ENCODE measurements at regions not wholly inside any gene's neighbourhood (a gene's known extent, or its start where the extent isn't known, plus 50 kb on each side); places are given as distances from the start of the nearest gene placed in this dataset.

DNA sequence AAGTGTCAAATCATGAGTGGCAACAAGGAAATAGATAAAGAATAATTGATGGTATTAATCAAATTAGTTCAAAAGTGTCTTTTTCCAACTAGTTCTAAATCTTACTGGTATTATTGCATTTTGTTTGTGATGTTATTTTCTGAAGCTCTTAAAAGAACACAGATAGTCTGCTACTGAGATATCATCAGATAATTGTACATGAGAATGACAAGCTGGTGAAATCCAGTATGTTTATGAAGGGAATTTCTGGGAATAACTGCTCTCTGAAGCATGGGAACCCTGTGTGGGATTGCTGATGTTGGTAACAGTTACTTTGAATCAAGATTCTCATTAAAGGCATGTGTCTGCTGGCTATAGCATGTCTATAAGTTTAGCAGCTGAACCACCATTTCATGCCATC, 190.3 kb upstream of the CDIN1 start:
- DNase-seq (ENCODE audit: low read depth in 3 of 3, low spot score in 1 of 3), result no peak

DNA sequence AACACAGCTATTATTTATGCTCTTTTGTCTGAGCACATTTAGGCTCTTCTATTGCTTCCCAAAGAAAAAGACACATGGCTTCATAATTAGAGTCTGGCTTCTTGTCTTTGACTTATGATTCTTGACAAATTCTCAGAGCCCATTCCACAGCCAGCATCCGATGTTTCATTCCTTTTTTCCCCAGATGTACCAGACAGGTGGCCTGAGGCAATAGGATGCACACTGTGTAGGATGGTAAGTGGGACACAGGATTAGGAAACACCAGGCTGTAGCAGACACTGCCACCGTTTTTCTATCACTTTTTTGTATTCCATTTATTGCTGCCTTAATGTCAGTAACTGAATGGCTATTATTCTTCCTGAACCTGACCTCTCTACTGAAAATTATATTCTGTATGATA, 188.9 kb upstream of the CDIN1 start:
- DNase-seq (ENCODE audit: low read depth in 3 of 3, low spot score in 1 of 3), result no peak

DNA sequence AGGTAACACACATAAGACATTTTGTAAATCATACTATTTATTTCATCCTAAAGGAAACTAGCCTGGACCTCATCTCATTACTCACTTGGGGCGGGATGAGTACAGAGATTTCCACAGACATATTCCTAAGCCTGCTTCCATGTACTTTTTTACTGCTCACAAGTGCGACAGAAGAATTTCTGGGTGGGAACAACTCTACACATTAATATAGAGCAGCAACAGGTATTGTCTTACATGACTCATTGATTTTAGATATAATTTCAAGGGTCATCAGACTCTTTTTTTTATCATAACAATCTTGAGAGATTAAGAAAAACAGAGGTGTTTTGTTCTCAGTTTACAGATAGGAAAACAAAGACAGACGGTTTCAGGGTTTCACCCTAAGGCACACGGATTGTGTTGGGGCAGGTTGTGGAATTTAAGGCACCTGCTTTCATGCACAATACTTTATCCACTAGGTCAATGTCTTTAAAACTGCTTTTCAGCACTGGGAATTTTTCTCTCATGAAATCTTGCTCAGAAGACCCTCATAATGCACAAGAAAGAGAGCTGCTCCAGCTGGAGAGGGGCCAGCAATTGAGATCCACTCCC, 186.7 kb upstream of the CDIN1 start:
- no peak for DNase-seq (ENCODE audit: low read depth in 3 of 3, low spot score in 1 of 3)

DNA sequence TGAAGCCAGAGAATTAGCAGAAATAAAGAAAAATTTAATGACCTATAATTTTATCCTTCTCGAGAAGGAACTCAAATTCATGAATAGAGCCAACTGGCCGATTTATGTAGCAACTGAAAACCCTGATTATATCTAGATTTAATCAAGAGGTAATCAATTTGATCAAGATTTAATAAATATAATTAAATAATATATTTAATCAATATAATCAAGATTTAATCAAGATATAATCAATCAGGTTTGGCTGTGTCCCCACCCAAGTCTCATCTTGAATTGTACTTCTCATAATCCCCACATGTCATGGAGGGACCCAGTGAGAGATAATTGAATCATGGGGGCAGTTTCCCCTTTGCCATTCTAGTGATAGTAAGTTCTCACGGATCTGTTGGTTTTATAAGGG, 181.2 kb upstream of the CDIN1 start:
- no peak for DNase-seq (ENCODE audit: low read depth in 3 of 3, low spot score in 1 of 3)

DNA sequence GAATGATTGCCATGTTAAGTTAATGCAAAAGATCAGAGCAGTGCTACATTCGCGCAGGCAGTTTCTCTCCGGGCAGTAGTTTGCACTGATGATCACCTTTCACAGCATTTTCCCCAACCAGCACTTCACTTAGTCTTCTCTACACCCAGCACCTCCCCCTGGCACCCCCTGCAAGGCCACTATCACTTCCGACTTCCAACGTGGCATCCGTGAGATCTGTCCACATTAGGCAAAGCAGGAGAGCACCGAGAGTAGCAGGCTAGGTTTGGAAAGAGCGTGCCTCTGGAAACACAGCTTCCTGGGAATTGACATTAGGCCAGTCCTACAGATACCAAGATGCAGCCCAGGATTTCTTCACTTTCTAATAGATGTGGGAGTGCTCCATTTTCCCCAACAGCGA, 180.2 kb upstream of the CDIN1 start:
- DNase-seq (ENCODE audit: low read depth in 3 of 3, low spot score in 1 of 3), result no peak

DNA sequence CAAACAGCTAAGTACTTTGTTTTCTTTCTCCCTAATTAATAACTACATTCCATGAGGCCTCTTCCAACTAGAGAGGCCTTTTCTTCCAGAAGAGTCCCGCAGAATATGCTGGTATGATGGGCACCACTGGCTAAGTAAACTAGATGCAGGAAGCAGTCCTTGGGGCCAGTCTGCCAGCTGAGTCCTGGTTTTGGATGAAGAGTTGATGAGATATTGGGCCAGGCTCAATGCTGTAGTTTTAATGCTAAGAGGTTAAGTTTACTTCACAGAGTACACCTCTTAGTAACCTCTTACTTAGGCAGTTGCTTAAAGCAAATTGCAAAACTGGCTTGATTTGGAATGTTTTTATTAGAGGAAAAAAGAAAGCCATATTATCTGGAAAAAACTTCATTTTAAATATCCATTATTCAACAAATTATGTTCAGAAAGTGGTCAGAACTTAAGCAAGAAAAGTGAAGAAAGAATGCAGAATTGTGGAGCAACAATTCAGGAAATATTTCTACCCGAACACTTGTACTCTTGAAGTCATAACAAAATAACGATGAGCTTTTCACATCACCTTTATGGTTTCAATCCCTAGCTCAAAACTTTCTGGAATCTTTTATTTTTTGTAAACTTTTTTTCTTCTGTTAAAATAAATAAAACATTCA, 178.4 kb upstream of the CDIN1 start:
- no peak for DNase-seq (ENCODE audit: low read depth in 3 of 3, low spot score in 1 of 3)

DNA sequence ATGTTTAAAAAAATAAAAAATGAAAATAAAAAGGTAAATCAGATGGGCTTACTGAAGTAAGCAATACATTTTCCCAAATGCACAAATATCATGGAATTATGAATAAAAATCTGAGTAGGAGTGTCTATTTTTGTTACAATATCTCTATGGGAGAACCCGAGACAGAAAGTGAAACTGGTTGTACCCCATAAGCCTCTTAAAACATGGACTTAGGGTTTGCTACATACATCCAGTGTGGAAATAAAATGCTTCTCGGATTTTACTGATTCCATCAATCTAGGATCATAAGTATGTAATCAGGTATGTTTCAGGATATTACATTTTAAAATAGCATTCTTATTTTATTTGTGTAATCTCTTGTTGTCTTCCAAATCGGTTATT, 177.8 kb upstream of the CDIN1 start:
- DNase-seq (ENCODE audit: low read depth in 3 of 3, low spot score in 1 of 3), result no peak

DNA sequence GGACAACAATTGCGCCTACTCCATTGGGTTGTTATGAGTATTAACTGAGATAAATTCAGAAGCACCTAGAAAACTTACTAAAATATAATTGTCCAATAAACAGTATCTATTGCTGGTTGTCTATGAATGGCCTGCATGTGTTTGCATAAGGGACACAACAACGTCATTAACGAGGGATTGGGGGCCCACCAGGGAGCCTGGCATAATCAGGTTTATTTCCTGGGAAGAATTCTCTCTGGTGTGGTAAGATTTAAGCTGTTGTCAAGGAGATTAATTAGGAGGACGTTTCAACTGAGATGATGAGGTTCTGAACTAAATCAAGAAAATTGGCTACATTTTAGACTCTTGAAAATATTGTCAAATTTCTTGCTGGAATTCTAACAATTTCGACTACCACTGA, 176.1 kb upstream of the CDIN1 start:
- DNase-seq (ENCODE audit: low read depth in 3 of 3, low spot score in 1 of 3), result no peak

DNA sequence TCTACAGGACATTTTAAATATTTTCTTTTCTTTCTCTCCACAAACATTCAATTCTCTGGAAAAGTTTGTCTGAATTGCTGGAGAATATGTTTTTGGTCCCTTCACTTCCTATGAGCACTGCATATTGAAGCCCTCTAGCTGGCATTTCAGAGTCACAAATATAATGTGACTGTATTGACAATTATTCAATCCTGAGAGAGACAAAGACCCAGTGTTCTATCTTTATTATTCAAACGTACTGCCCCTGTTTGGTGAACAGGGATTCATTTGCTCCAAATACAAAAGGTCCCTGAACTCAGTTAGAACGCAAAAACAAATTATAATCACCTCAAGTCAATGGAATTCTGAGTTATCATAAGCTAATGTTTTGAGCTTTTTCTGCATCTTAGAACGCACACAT, 173.1 kb upstream of the CDIN1 start:
- DNase-seq (ENCODE audit: low read depth in 3 of 3, low spot score in 1 of 3), result no peak

DNA sequence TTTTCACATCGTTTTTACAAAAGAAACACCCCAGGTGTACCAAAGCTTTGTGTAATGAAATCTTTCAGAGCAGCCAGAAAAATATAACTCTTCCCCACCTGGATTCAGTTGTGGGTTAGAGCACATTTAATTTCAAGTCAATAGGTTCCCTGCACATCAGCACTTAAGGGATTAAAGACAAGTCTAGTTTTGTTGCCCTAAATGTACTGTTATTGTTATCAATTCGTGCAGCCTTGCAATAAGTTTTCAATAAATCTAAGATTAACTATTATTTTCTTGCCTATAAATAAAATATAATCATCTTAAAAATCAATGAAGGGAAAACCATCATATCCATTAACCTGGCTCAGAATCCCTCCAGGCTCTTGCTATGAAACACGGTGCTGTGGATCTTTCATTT, 172.5 kb upstream of the CDIN1 start:
- no peak for DNase-seq (ENCODE audit: low read depth in 3 of 3, low spot score in 1 of 3)

DNA sequence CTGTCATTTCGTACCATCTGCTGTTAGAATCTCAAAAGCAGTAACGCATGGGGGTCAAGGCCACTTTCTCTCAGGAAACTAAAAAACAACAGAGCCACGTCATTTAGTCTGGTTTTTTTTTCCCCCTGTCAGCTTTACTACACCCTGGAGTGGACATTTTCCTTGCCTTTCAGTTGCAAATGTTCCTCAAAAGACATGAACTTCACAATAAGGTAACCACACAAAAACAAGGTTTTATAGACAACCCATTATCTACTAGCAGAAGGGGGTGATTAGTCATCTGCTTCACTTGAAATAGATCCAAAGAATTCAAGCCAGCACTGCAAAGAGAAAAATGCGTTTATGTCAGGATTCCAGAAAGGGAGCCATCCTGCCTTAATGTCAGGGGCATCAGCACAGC, 171.8 kb upstream of the CDIN1 start:
- no peak for DNase-seq (ENCODE audit: low read depth in 3 of 3, low spot score in 1 of 3)

DNA sequence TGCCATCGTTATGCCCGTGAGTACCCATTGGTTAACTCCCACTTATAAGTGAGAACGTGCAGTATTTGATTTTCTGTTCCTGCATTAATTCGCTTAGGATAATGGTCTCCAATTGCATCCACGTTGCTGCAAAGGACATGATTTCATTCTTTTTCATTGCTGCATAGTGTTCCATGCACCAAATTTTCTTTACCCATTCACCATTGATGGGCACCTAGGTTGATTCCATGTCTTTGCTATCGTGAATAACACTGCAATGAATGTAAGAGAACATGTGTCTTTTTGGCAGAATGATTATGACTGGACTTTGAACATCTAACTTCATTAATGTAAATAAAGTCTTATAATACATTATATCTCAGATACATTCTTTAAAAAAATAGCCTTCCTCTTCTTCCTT, 169.6 kb upstream of the CDIN1 start:
- DNase-seq (ENCODE audit: low read depth in 3 of 3, low spot score in 1 of 3), result no peak

DNA sequence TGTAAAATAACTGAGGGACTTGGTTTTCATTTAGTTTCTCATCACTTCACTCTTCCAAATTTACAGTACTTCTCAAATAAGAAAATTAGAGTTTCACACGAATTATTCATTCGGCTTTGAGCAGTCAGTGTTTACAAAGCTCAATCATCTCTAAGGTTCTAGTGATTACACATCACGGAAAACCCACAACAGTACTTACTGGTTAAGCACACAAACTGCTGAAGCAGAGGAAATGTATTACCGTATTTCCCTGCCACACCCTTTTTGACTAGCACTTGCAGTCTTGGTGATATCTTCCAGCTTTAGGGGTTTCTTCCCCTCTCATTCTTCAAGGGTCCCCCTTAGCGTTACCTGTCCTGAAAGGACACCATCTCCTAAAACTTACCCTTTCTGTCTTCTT, 164.8 kb upstream of the CDIN1 start:
- no peak for DNase-seq (ENCODE audit: low read depth in 3 of 3, low spot score in 1 of 3)

DNA sequence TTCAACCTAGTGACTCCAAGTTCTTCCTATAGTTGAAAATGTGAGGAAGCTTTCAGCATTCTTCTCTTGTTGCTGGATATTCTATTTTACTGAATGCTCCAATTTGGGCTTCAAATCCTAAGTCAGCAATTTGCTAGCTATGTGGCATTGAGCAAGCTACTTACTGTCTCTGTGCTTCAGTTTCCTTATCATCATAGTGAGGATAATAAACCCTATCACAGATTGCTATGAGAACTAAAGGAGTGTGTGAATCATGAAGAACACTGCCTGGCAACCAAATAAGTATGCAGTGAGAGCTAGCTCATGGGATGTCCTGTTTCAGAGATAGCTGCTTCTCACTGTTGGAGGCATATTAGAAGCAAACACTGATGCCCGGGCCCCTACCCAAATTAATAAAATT, 163.8 kb upstream of the CDIN1 start:
- DNase-seq (ENCODE audit: low read depth in 3 of 3, low spot score in 1 of 3), result no peak

DNA sequence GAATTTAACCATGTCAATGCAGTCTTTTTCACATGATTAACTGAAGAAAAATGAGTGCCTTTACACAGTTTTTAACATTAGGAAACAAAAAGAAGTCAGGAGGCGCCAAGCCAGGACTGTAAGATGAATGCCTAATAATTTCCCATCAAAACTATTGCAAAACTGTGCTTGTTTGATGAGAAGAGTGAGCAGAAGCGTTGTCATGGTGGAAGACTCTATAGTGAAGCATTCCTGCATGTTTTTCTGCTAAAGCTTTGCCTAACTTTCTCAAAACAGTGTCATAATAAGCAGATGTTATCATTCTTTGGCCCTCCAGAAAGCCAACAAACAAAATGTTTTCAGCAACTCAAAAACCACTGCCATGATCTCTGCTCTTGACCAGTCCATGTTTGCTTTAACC, 156.8 kb upstream of the CDIN1 start:
- DNase-seq (ENCODE audit: low read depth in 3 of 3, low spot score in 1 of 3), result no peak

DNA sequence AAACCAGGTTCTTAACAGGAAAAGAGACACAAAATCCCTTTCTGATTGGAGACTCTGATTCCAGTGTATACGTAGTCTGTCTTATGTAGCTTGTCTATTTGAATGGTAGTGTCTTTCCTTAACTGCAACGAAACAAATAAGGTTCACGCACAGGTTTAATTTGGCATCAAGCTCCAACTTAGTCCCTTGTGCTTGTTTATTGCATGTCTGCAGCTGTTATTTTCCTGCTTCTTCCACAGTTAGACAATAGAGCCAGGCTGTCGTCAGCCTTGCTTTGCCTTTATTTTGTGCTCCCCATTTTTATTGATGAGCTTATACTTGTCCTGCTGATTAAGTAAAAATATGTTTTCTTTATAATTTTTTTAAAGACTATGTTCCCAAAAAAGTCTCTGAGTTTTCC, 152.7 kb upstream of the CDIN1 start:
- DNase-seq (ENCODE audit: low read depth in 3 of 3, low spot score in 1 of 3), result no peak

DNA sequence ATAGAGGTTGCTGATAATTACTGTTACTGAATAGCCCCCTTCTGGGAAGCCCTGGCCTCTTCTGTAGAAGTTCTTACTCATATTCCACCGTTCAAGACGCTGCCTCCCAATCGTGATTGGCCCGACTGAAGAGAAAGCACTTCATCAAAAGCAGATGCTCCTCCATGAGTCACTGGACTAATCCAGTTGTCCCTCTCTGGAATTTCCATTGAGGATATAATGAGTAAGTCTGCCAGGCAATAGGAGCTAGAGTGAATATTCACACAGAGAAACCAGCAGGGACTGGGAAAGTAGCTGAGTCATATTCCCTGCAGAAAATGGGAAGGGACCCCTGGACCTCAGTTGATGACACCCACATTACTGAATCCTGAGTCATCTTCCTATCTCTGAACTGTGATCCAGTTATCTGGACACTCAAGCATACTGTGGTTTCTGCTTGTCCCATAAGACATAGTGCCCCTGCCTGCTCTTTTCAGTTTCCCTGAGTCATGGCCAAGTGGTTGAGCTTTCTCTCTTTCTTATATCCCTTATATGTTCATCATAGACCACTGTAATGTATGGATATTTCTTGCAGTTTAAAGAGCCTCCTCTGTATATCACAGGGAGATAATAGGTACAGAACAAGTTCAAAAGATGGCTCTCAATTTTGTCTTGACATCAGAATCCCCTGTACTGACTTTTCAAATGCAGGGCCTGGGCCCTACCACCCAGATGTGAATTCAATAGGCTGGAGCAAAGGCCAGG, 151.2 kb upstream of the CDIN1 start:
- no peak for DNase-seq (ENCODE audit: low read depth in 3 of 3, low spot score in 1 of 3)

DNA sequence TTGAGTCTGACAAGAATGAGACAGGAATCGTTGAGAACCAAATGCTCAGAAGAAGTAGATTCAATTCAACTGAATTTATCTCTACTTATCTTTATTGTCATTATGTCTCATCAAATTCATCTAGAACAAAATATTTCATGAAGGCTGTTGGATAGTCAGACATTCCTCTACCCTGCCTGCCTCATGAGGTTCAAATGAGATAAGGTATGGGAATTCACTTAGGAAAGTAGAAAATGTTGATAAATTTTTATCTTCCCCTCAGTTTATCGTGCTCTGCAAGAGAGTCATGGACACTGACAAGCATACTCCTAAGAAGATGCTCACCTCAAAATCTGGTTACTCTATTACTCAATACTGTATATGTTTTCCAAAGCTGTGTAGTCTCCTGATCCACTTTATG, 149.7 kb upstream of the CDIN1 start:
- no peak for DNase-seq (ENCODE audit: low read depth in 3 of 3, low spot score in 1 of 3)

DNA sequence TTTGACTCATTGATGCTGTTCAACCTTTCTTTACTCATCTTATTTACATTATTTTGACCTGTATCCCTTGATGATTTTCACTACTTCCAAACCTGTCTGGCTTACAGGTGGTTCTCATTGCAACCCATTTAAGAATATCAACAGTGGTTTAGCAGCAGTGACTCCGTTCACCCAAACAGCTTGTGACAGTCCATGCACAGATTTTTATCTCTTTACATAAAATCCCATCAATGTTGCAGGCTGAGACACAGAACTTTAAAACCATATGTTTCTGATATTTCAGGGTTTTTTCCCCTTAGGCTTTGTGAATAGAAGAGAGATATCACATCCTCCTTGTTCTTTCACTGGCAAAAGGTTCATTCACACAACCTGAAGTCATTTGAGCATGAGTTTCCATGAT, 149.1 kb upstream of the CDIN1 start:
- DNase-seq (ENCODE audit: low read depth in 3 of 3, low spot score in 1 of 3), result no peak

DNA sequence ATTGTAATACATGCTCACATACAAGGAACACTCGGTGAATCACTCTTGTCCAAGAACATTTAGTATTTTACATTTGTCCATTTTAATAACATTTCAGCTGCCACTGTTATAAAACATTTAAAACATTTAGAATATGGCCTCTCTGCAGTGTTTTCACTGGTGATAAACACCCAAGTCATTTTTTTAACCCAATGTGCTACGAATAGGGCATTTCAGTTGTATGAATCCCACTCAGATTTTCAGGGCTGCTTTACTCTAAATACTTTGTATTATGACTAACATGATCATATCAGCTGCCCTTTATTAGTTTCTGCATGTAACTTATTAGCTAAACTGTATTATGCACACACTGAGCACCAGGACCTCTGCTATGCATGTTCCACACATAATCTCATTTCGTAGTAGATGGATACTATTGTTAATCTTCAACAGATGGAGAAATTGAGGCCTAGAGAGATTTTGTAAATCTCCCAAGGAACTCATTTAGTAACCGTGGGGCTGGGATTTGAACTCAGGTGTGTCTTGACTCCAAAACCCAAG, 148.6 kb upstream of the CDIN1 start:
- no peak for DNase-seq (ENCODE audit: low read depth in 3 of 3, low spot score in 1 of 3)

DNA sequence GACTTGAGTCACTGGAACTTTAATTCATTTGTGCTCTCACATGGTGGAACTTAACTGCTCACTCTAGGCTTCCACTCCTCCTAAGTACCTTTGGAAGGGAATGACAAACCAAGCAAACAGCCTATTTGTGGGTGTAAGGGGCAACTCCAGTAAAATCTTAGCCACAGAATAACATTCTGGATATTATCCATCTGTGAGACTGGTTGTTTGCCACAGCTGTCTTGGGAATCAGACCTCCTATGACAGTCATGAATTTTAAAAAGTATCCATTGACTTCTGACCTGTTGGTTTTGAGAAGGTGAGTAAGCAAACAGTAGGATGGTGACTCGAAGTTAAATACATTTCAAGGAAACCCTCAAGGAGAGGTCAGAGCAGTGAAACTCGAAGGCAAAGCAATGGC, 147.3 kb upstream of the CDIN1 start:
- no peak for DNase-seq (ENCODE audit: low read depth in 3 of 3, low spot score in 1 of 3)

DNA sequence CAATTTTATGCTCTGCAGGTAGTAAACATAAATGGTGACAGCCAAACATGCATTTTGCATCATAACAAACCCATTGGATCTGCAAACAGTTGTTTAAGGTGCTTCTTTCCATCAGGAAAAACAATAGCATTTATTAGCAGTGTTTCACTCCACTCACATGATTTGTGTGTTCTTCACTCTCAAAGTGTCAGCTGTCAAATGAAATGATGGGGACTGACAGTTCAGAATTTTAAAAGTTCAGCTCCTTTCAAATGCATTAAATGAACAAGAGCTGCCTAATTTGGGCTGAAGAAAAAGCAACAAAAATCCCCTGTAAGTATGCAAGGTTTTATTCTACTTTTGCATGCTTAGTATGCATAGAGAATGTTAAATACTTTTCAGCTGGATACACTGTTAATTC, 145.2 kb upstream of the CDIN1 start:
- no peak for DNase-seq (ENCODE audit: low read depth in 3 of 3, low spot score in 1 of 3)

DNA sequence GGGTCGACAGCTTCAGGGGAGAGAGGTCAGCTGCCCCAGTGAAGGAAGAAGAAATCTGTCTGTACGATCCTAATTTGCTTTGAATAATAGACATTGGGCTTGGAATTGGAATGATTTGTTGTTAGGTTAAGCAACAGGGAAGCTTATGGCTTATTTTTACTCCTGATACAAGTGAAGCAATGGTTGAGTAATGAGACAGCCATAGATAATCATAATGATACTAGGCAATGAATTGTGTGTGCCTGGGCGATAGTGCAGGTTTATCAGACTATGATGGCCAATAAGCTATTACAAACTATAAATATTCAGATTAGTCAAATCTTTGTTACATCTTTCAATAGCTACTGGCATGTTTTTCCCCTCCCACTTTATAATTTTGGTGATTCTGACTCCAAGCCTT, 140.9 kb upstream of the CDIN1 start:
- DNase-seq (ENCODE audit: low read depth in 3 of 3, low spot score in 1 of 3), result no peak
